Prostate gland (tissue), 2 donors: ENCODE measurements at regions not wholly inside any gene's neighbourhood (a gene's known extent, or its start where the extent isn't known, plus 50 kb on each side); places are given as distances from the start of the nearest gene placed in this dataset.

Experiments used
- DNase-seq: peaks from one replicate; pipeline ENCODE4 v3.0.0-alpha.2; 2019; ENCODE audit warnings: low spot score
- H3K27ac ChIP-seq, 2 donors: fragments of 200-600 bp; sonication (generic); 2 replicates each; pipeline ENCODE4 v1.5.1; 2017 to 2019
- H3K27me3 ChIP-seq: fragments of 200-600 bp; sonication (generic); replicated peaks from 2 replicates; pipeline ENCODE4 v1.5.1; 2019; ENCODE audit not compliant: insufficient read depth
- H3K36me3 ChIP-seq, 2 donors: fragments of 200-600 bp; sonication (generic); 1 replicate in 1 of 2; 2 replicates in 1 of 2; pipeline versions ENCODE4 v1.5.1 to v1.8.1; 2017 to 2019
- H3K4me1 ChIP-seq: fragments of 200-600 bp; sonication (generic); replicated peaks from 2 replicates; pipeline ENCODE4 v1.5.1; 2019
- H3K4me3 ChIP-seq, 2 donors: fragments of 200-600 bp; sonication (generic); 2 replicates each; pipeline ENCODE4 v1.5.1; 2017 to 2019
- H3K9me3 ChIP-seq: fragments of 200-600 bp; sonication (generic); 2 replicates; pipeline ENCODE4 v1.5.1; 2017
- POLR2A ChIP-seq: fragments of 450-650 bp; IDR thresholded peaks from one replicate; pipeline ENCODE4 v1.6.1; 2016; ENCODE audit warnings: antibody characterized with exemption, mild to moderate bottlenecking
- POLR2AphosphoS5 ChIP-seq: sonication (generic); formaldehyde crosslinking; IDR thresholded peaks from one replicate; pipeline ENCODE4 v1.6.1; 2017; ENCODE audit warnings: antibody characterized with exemption
- WGBS: methylation state at CpG from one replicate; pipeline ENCODE4 v1.1.5; 2018; 5-methylcytosine and 5-hydroxymethylcytosine counted together
- intact Hi-C: fragments of 100-400 bp; cut with DNase I; formaldehyde crosslinking; loops from one replicate; pipeline ENCODE4 v1.14.2; 2022
- small RNA-seq, 2 donors: library from RNA; depleted of rRNA; stranded (forward); fragments of <200 nt; gene quantifications; one replicate each; pipeline ENCODE3, GENCODE V24; 2016
- TF ChIP-seq, protein P1 (sequence below), 4 experiments: fragments of 200-600 bp in 2 of 4; fragments of 450-650 bp in 2 of 4; sonication (generic) in 2 of 4; IDR thresholded peaks; 1 replicate in 3 of 4; 2 replicates in 1 of 4; pipeline ENCODE4 v1.5.1; 2016 to 2019; ENCODE audit warnings: antibody characterized with exemption in 4 of 4, mild to moderate bottlenecking in 2 of 4, moderate library complexity in 2 of 4

DNA sequence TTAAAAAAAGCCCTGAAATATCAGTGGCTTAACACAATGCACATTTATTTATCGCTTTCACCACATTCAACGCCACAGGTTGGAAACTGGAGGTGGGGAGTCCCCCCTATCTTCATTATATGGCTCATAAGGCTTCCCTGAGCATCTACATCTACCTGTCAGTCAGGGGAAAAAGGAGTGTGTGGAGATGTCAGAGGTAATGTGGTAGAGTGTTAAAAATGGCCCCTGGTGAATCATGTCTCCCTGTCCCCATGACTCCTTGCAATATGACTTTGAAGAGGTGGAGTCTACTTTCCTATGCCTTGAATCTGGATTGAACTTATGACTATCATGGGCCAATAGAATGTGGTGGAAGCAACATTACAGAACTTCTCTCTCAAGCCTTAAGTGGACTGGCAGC, 65.5 kb upstream of the BTBD3 start:
- TF ChIP-seq POLR2A, result no peak
- TF ChIP-seq, protein P1, sequence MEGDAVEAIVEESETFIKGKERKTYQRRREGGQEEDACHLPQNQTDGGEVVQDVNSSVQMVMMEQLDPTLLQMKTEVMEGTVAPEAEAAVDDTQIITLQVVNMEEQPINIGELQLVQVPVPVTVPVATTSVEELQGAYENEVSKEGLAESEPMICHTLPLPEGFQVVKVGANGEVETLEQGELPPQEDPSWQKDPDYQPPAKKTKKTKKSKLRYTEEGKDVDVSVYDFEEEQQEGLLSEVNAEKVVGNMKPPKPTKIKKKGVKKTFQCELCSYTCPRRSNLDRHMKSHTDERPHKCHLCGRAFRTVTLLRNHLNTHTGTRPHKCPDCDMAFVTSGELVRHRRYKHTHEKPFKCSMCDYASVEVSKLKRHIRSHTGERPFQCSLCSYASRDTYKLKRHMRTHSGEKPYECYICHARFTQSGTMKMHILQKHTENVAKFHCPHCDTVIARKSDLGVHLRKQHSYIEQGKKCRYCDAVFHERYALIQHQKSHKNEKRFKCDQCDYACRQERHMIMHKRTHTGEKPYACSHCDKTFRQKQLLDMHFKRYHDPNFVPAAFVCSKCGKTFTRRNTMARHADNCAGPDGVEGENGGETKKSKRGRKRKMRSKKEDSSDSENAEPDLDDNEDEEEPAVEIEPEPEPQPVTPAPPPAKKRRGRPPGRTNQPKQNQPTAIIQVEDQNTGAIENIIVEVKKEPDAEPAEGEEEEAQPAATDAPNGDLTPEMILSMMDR (IDR thresholded peaks at IDR 0.05), result no peak
- no peak for TF ChIP-seq POLR2AphosphoS5
- 95% methylated on average over 2 of the region's 2 CpGs for WGBS
- DNase-seq, result no peak
- H3K36me3 ChIP-seq, result no peaks in the 10 kb centered on the region
- intact Hi-C loops, result no loop called here
- H3K4me1 ChIP-seq, result no peaks in the 10 kb centered on the region
- no peaks in the 10 kb centered on the region for H3K9me3 ChIP-seq
- no peak overlapping the region for H3K4me3 ChIP-seq
- no peak overlapping the region for H3K27ac ChIP-seq
- no peaks in the 10 kb centered on the region for H3K27me3 ChIP-seq

DNA sequence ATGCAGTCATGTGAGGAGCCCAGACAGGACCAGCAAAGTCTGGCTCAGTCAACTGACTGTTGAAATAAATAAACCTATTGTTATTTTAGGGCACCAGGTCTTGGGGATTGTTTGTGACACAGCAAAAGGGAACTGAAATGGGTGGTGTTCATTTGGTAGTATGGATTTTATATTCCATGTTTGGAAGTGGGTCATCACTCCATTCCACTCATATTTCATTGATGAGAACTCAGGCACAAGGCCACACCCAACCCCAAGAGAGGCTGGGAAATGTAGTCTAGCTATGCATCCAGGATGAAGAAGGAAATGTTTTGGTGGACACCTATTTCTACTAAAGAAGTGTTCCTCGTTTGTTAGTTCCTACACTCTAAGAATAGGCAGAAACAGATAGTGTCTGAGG, 64.9 kb upstream of the BTBD3 start:
- TF ChIP-seq POLR2A, result no peak
- TF ChIP-seq POLR2AphosphoS5, result no peak
- TF ChIP-seq, protein P1 (IDR thresholded peaks at IDR 0.05), result no peak
- Histone ChIP-seq H3K9me3 (no peaks in the 10 kb centered on the region), H3K27me3 (no peaks in the 10 kb centered on the region), H3K4me3 (no peak overlapping the region), H3K27ac (no peak overlapping the region), H3K36me3 (no peaks in the 10 kb centered on the region), H3K4me1 (no peaks in the 10 kb centered on the region)
- no peak for DNase-seq
- WGBS, result 91% methylated on average over 1 of the region's 1 CpG
- intact Hi-C loops, result no loop called here

DNA sequence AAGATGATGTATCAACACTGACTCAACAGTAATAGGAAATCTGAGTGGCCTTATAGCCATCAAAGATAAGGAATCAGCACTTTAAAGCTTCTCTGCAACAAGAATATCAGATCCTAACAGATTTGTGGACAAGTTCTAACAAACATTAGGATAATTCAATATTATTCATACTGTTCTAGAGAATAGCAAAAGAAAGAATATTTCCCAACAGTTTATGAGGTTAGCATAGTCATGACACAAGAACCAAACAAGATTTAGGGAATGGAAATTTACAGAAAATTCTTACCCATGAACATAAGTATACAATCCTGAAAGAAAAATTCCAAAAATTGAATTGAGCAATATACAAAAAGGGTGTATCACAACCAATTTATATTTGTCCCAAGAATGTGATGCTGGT, 64.3 kb upstream of the BTBD3 start:
- TF ChIP-seq POLR2AphosphoS5 (no peak), POLR2A (no peak)
- TF ChIP-seq, protein P1 (IDR thresholded peaks at IDR 0.05), result no peak
- Histone ChIP-seq H3K27ac (no peak overlapping the region), H3K4me1 (no peaks in the 10 kb centered on the region), H3K36me3 (no peaks in the 10 kb centered on the region), H3K27me3 (no peaks in the 10 kb centered on the region), H3K4me3 (no peak overlapping the region), H3K9me3 (no peaks in the 10 kb centered on the region)
- intact Hi-C loops, result no loop called here
- DNase-seq, result no peak

DNA sequence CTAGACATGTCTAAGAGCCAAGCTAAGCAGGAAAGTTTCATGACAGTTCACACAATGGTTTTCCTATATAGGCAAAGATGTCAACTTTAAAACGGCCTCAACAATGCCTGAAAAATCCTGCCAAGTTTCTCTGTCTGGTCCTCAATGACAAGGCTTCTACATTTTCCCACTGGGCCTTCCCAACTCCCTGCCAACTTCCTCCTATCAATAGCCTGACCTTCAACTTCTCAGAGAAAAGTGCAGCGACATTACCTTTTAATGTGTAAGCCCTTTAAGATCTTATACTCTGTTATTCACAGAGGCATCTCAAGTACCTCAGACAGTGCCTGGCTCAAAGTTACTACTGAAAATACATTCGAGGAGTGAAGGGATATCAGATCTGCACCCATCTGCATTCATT, 56.2 kb upstream of the BTBD3 start:
- intact Hi-C loops, result no loop called here
- WGBS, result 41% methylated on average over 3 of the region's 3 CpGs
- no peaks in the 10 kb centered on the region for H3K9me3 ChIP-seq
- H3K36me3 ChIP-seq, result no peaks in the 10 kb centered on the region
- DNase-seq, result no peak
- TF ChIP-seq, protein P1 (IDR thresholded peaks at IDR 0.05), result no peak
- no peak for TF ChIP-seq POLR2A
- TF ChIP-seq POLR2AphosphoS5, result no peak
- no peaks in the 10 kb centered on the region for H3K27me3 ChIP-seq
- H3K27ac ChIP-seq, result no peak overlapping the region
- no peaks in the 10 kb centered on the region for H3K4me1 ChIP-seq
- no peak overlapping the region for H3K4me3 ChIP-seq

DNA sequence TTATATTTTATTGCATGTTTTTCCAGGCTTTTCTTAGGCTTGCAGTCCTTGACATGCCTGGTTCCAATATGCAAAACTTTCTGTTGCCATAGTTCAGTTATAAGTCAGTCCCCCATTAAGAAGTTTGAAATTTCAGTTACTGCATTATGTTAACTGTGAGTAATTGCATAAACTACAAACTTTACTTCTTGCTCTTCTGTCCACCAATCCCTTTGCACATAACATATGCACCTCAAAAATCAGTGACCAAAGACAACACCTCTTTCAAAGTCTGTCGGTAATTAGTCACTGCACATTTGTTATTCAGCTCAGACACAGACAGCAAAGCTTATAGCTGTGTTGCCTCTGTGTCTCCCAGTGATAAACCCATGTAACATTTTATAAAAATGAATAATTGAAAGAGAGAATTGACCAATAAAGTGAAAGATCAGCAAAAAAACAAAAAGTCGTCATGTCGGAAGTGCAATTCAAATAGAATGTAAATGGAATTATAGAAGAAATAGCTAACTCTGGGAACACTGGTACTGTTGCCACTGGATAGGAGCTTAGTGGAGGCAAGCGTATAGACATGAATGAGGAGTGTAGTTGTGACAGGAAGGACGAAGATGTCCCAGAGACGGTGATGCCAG, 50.3 kb upstream of the BTBD3 start:
- Histone ChIP-seq H3K36me3 (no peaks in the 10 kb centered on the region), H3K27ac (no peak overlapping the region), H3K27me3 (no peaks in the 10 kb centered on the region), H3K4me3 (no peak overlapping the region), H3K9me3 (no peaks in the 10 kb centered on the region), H3K4me1 (no peaks in the 10 kb centered on the region)
- WGBS, result 92% methylated on average over 6 of the region's 6 CpGs
- no peak for DNase-seq
- intact Hi-C loops, result no loop called here
- no peak for TF ChIP-seq POLR2A
- no peak for TF ChIP-seq POLR2AphosphoS5

Small RNA genes lying in the stretch of these regions (small RNA-seq; reads per million reads assigned to genes)
- gene AL080274.1, result 0 reads per million in 2 donors
- 0 reads per million in 2 donors for gene RN7SKP111
